HL-60/S4 treated with retinoic acid at 250 ng/mL for 4 days and 3 days (cell line): ENCODE measurements at regions not wholly inside any gene's neighbourhood (a gene's known extent, or its start where the extent isn't known, plus 50 kb on each side); places are given as distances from the start of the nearest gene placed in this dataset.

ENCODE experiments used
- in situ Hi-C: fragments of 300-500 bp; cut with MboI; formaldehyde crosslinking; loops from 2 replicates; pipeline ENCODE4 v1.7.0; 2022; ENCODE audit warnings: low sequenced_read_pairs

DNA sequence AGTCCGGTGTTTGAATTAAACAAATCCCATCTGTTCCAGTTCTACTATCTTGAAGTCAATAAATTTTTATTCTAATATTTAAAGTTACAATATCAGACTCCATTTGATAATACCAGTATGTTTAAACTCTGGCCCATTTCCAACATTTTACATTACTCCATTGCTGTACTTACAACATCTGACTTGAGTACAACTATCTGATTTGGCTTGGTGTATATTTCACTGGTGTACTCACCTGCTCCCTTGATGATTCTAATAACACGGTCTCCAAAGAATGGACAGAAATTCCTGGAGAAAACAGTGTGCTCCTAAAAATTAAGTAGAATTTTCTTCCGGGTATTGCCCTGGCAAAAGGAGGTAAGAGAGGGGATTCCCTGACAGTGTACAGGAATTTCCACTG lies 680.5 kb upstream of the ADAMTS5 start:
- in situ Hi-C loops = no loop called here

DNA sequence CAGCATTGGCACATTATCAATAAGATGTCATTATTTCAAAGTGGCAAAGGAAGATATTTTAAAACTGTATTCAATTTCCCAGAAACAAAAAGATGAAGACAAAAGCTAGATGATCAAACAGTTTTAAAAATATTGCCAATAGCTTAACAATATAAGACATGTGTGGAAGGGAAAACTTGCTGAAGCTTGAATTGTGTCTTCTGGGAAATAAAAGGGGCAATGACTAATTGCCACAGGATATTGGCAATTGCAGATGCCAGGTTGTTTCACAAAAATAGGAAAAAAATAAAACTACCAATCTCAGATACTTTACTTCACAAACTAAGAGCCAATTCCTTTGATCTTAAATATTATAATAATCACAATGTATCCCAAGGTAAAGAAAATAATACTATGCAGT lies 679.8 kb upstream of the ADAMTS5 start:
- in situ Hi-C loops = no loop called here

DNA sequence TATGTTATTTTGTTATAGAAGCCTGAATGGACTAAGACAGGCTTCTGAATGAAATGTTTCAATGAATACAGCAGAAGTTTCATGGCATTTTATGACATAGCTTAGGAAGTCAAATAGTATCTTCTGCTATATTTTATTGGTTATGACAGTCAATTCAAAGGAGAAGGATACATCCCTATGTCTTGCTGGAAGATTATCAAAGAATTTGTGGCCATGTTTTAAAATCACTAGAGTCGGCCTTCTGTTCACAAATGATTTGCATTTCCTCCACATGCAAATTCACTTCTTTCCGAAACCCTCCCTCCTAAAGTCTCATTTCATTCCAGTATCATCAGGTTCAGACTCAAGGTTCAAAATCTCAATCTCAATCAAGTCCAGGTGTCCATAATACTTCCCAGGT lies 679.2 kb upstream of the ADAMTS5 start:
- in situ Hi-C loops = no loop called here

GRCh38 chr21:27645285-27645684 lies 678.4 kb upstream of the ADAMTS5 start:
- in situ Hi-C loops = no loop called here

- in situ Hi-C loops = no loop called here
Observed at GRCh38 chr21:27643326-27643725, 676.4 kb upstream of the ADAMTS5 start.

GRCh38 chr21:27639286-27639685 lies 672.4 kb upstream of the ADAMTS5 start:
- in situ Hi-C loops = no loop called here

DNA sequence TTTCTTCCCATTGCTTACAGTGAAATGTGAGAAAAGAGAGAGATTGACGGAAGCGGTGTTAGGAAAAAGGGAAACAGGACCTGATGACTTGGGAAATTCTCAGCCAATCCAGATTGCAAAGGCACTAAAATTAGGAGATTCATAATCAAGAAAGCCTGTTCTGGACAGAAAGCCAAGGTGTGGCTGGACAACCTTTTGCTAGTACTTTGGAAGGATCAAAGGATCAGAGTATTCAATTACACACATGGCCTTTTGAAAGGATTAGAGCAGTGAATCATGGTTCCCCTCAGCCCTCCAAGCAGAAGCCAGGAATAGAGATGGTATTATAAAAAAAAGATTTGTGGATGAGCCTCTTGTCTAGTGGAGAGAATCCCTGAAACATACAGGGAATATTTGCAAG lies 669.8 kb upstream of the ADAMTS5 start:
- in situ Hi-C loops = no loop called here

GRCh38 chr21:27633631-27634030 lies 666.7 kb upstream of the ADAMTS5 start:
- in situ Hi-C loops = no loop called here

DNA sequence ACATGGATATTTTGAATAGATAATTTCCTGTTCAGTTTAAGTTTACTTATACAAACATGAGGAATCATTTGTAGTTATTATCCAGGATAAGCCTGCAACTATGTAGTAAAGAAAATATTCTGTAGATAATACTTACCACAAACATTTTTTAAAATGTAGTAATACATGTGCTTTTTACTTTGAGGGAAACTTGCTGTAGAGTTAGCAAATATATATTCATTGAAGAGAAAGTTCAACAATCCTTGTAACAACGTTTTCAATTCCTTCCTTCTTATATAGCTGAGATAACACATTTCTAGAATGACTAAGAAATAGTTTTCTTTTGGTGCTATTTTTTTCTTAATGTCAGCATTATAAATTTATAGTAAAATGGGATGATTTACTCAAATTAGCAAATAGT lies 664.6 kb upstream of the ADAMTS5 start:
- in situ Hi-C loops = no loop called here

- in situ Hi-C loops = no loop called here
Observed at GRCh38 chr21:27622631-27623030, 655.7 kb upstream of the ADAMTS5 start.

DNA sequence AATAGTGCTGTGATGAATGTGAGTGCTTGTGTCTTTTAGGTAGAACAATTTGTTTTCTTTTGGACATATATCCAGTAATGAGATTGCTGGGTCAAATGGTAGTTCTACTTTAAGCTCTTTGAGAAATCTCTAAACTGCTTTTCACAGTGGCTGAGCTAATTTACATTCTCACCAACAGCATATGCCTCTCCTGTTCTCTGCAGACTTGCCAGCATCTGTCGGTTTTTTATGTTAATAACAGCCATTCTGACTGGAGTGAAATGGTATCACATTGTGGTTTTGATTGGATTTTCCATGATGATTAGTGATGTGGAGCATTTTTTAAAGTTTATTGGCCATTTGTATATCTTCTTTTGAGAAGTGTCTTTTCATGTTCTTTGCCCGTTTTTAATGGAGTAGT lies 647.3 kb upstream of the ADAMTS5 start:
- in situ Hi-C loops = no loop called here

DNA sequence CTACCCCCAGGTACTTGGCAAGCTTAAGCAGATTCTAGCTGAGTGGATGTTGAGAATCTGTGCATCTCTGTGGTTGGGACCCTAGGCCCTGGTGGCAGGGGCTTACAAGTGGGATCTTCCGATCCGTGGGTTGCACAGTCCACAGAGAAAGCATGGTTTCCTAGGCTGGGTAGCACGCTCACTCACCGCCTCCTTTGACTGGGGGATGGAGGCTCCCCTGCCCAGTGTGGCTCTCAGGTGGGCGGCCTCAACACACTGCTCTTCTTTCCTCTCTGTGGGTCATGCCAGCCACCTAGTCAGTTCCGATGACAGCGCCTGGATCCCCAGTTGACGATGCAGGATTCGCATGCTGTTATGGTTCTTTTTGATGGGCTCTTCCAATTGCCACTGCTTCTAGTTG lies 639.5 kb upstream of the ADAMTS5 start:
- in situ Hi-C loops = no loop called here

- in situ Hi-C loops = no loop called here
Observed at GRCh38 chr21:27596196-27596595, 629.3 kb upstream of the ADAMTS5 start.

- in situ Hi-C loops = no loop called here
Observed at GRCh38 chr21:27595716-27596115, 628.8 kb upstream of the ADAMTS5 start.

- in situ Hi-C loops = no loop called here
Observed at GRCh38 chr21:27590271-27590670, 623.4 kb upstream of the ADAMTS5 start.

DNA sequence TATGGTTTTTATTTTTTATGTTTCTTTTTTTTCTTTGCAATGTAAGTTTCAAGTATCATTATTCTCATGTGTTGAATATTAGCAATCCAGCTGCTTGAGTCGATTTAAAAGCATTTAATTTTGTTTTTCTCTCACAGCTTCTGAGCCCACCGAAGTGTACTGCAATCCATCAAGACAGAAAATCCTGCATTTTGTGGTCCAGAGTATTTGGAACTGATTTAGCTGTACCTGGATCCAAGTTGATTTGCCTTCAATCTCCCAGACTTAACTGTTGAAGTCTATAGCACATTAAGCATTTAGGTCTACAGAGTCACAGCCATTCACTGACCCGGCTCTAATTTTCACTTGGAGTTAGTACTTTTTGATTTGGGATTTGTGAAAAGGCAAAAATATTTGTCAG lies 622.9 kb upstream of the ADAMTS5 start:
- in situ Hi-C loops = no loop called here

DNA sequence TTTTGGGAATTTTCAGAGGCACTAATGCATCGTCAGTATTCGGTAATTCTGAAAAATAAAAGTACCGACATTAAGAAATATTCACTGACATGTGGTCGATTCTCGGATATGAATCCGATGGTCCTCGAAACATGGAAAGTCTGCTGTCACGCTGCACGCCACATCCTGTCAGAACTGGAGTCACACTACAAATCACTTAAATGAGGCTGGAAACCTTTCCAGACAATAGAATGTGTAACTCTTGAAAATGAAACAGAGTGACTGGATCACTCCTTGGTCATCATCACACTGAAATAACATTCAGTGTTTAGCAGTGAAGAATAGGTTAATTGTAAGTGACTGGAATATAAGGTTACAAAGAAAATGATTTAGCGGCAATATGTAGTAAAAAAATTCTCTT lies 620.1 kb upstream of the ADAMTS5 start:
- in situ Hi-C loops = no loop called here

- in situ Hi-C loops = no loop called here
Observed at GRCh38 chr21:27586326-27586725, 619.4 kb upstream of the ADAMTS5 start.

GRCh38 chr21:27584256-27584655 lies 617.4 kb upstream of the ADAMTS5 start:
- in situ Hi-C loops = no loop called here

DNA sequence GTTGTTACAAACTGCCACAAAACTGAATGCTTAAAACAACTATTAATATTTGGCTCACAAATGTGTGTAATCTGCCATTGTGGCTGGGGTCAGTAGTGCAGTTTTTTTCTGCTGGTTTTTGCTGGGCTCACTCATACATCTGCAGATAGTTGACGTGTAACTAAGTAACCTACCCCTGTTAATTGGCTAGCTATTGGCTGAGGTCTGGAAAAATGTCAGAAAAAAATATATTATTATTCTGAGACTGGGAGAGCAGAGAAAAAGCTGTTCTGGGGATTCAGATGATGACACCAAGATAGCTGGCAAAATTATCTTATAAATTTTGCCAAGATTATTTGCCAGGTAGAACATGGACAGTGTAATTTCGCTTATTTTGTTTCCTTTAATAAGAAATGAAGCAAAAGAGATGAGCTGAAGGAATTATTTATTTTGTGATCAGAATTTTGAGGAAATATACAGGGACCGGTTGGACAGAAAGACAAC lies 616.1 kb upstream of the ADAMTS5 start:
- in situ Hi-C loops = no loop called here

GRCh38 chr21:27582246-27582947 lies 615.5 kb upstream of the ADAMTS5 start:
- in situ Hi-C loops = no loop called here

- in situ Hi-C loops = no loop called here
Observed at GRCh38 chr21:27581168-27581567, 614.3 kb upstream of the ADAMTS5 start.

GRCh38 chr21:27580276-27580675 lies 613.4 kb upstream of the ADAMTS5 start:
- in situ Hi-C loops = no loop called here
